ENCODE measurements at regions not wholly inside any gene's neighbourhood (a gene's known extent, or its start where the extent isn't known, plus 50 kb on each side); places are given as distances from the start of the nearest gene placed in this dataset.

- TF ChIP-seq, protein P1, sequence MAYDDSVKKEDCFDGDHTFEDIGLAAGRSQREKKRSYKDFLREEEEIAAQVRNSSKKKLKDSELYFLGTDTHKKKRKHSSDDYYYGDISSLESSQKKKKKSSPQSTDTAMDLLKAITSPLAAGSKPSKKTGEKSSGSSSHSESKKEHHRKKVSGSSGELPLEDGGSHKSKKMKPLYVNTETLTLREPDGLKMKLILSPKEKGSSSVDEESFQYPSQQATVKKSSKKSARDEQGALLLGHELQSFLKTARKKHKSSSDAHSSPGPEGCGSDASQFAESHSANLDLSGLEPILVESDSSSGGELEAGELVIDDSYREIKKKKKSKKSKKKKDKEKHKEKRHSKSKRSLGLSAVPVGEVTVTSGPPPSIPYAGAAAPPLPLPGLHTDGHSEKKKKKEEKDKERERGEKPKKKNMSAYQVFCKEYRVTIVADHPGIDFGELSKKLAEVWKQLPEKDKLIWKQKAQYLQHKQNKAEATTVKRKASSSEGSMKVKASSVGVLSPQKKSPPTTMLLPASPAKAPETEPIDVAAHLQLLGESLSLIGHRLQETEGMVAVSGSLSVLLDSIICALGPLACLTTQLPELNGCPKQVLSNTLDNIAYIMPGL (CRISPR knock-in tag; IDR thresholded peaks at IDR 0.05) = no peak
- TF ChIP-seq NFATC4 (CRISPR knock-in tag; IDR thresholded peaks at IDR 0.05) (no peak), SP1 (CRISPR knock-in tag; conservative IDR thresholded peaks at IDR 0.05) (no peak)
- TF ChIP-seq, protein P2, sequence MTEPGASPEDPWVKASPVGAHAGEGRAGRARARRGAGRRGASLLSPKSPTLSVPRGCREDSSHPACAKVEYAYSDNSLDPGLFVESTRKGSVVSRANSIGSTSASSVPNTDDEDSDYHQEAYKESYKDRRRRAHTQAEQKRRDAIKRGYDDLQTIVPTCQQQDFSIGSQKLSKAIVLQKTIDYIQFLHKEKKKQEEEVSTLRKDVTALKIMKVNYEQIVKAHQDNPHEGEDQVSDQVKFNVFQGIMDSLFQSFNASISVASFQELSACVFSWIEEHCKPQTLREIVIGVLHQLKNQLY (CRISPR knock-in tag; IDR thresholded peaks at IDR 0.05) = no peak
These were observed 178.5 kb upstream of the GALNT2 start (continued) for GRCh38 chr1:229888561-229889001.

GRCh38 chr1:229889031-229889517 lies 178.0 kb upstream of the GALNT2 start:
- peaks cover 11% of the 10 kb centered on the region for H3K9me3 Mint-ChIP-seq
- POLR2A ChIA-PET = no interaction called here
- TF ChIP-seq CTCF (IDR thresholded peaks at IDR 0.05) (no peak), EMX1 (CRISPR knock-in tag; IDR thresholded peaks at IDR 0.05) (no peak), IRF2 (CRISPR knock-in tag; IDR thresholded peaks at IDR 0.05; ENCODE audit: borderline replicate concordance, low read depth) (no peak), NR1H2 (CRISPR knock-in tag; IDR thresholded peaks at IDR 0.05) (no peak), ATF1 (CRISPR knock-in tag; IDR thresholded peaks at IDR 0.05) (no peak), TP53 (CRISPR knock-in tag; IDR thresholded peaks at IDR 0.05) (no peak), IRF1 (CRISPR knock-in tag; IDR thresholded peaks at IDR 0.05) (no peak), NFYB (CRISPR knock-in tag; conservative IDR thresholded peaks at IDR 0.05; ENCODE audit: low read depth) (no peak), ETV6 (CRISPR knock-in tag; IDR thresholded peaks at IDR 0.05) (no peak)
- H3K4me1 Mint-ChIP-seq = no peaks in the 10 kb centered on the region
- no peaks in the 10 kb centered on the region for H3K27me3 Mint-ChIP-seq (ENCODE audit: low read depth)
- ATAC-seq (no peak), DNase-seq (ENCODE audit: low spot score) (no peak)
- H3K4me3 Mint-ChIP-seq = no peak overlapping the region
- no peaks in the 10 kb centered on the region for H3K36me3 Mint-ChIP-seq
- no peak overlapping the region for H3K27ac Mint-ChIP-seq
- CTCF ChIA-PET = no interaction called here

GRCh38 chr1:229891227-229891626 lies 175.8 kb upstream of the GALNT2 start:
- Mint-ChIP-seq H3K4me1 (no peaks in the 10 kb centered on the region), H3K27ac (no peak overlapping the region), H3K4me3 (no peak overlapping the region), H3K36me3 (no peaks in the 10 kb centered on the region), H3K9me3 (peaks cover 13% of the 10 kb centered on the region), H3K27me3 (ENCODE audit: low read depth) (no peaks in the 10 kb centered on the region)
- ATAC-seq (no peak), DNase-seq (ENCODE audit: low spot score) (no peak)
- ChIA-PET CTCF (no interaction called here), POLR2A (no interaction called here)
- TF ChIP-seq GTF2I (CRISPR knock-in tag; conservative IDR thresholded peaks at IDR 0.05) (no peak), ESRRA (CRISPR knock-in tag; IDR thresholded peaks at IDR 0.05; ENCODE audit: borderline replicate concordance) (no peak), ZMAT4 (CRISPR knock-in tag; IDR thresholded peaks at IDR 0.05) (no peak), SMAD4 (CRISPR knock-in tag; IDR thresholded peaks at IDR 0.05) (no peak), FOXK1 (CRISPR knock-in tag; IDR thresholded peaks at IDR 0.05) (no peak), EMX1 (CRISPR knock-in tag; IDR thresholded peaks at IDR 0.05) (no peak), NFATC4 (CRISPR knock-in tag; IDR thresholded peaks at IDR 0.05) (no peak), ZNF671 (CRISPR knock-in tag; IDR thresholded peaks at IDR 0.05) (no peak), IRF2 (CRISPR knock-in tag; IDR thresholded peaks at IDR 0.05; ENCODE audit: borderline replicate concordance, low read depth) (no peak)
- TF ChIP-seq, protein P3, sequence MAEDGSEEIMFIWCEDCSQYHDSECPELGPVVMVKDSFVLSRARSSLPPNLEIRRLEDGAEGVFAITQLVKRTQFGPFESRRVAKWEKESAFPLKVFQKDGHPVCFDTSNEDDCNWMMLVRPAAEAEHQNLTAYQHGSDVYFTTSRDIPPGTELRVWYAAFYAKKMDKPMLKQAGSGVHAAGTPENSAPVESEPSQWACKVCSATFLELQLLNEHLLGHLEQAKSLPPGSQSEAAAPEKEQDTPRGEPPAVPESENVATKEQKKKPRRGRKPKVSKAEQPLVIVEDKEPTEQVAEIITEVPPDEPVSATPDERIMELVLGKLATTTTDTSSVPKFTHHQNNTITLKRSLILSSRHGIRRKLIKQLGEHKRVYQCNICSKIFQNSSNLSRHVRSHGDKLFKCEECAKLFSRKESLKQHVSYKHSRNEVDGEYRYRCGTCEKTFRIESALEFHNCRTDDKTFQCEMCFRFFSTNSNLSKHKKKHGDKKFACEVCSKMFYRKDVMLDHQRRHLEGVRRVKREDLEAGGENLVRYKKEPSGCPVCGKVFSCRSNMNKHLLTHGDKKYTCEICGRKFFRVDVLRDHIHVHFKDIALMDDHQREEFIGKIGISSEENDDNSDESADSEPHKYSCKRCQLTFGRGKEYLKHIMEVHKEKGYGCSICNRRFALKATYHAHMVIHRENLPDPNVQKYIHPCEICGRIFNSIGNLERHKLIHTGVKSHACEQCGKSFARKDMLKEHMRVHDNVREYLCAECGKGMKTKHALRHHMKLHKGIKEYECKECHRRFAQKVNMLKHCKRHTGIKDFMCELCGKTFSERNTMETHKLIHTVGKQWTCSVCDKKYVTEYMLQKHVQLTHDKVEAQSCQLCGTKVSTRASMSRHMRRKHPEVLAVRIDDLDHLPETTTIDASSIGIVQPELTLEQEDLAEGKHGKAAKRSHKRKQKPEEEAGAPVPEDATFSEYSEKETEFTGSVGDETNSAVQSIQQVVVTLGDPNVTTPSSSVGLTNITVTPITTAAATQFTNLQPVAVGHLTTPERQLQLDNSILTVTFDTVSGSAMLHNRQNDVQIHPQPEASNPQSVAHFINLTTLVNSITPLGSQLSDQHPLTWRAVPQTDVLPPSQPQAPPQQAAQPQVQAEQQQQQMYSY (CRISPR knock-in tag; IDR thresholded peaks at IDR 0.05) = no peak
- TF ChIP-seq, protein P4, sequence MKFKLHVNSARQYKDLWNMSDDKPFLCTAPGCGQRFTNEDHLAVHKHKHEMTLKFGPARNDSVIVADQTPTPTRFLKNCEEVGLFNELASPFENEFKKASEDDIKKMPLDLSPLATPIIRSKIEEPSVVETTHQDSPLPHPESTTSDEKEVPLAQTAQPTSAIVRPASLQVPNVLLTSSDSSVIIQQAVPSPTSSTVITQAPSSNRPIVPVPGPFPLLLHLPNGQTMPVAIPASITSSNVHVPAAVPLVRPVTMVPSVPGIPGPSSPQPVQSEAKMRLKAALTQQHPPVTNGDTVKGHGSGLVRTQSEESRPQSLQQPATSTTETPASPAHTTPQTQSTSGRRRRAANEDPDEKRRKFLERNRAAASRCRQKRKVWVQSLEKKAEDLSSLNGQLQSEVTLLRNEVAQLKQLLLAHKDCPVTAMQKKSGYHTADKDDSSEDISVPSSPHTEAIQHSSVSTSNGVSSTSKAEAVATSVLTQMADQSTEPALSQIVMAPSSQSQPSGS (CRISPR knock-in tag; IDR thresholded peaks at IDR 0.05; ENCODE audit: borderline replicate concordance, low read depth) = no peak
- TF ChIP-seq, protein P5, sequence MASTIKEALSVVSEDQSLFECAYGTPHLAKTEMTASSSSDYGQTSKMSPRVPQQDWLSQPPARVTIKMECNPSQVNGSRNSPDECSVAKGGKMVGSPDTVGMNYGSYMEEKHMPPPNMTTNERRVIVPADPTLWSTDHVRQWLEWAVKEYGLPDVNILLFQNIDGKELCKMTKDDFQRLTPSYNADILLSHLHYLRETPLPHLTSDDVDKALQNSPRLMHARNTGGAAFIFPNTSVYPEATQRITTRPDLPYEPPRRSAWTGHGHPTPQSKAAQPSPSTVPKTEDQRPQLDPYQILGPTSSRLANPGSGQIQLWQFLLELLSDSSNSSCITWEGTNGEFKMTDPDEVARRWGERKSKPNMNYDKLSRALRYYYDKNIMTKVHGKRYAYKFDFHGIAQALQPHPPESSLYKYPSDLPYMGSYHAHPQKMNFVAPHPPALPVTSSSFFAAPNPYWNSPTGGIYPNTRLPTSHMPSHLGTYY (CRISPR knock-in tag; IDR thresholded peaks at IDR 0.05) = no peak
- TF ChIP-seq, protein P2 (CRISPR knock-in tag; IDR thresholded peaks at IDR 0.05) = no peak
